HG03442 (cell line): ENCODE measurements at regions not wholly inside any gene's neighbourhood (a gene's known extent, or its start where the extent isn't known, plus 50 kb on each side); places are given as distances from the start of the nearest gene placed in this dataset.

Source experiments
- ATAC-seq: cut with Tn5 transposase; IDR thresholded peaks from one replicate; pipeline ENCODE4 v1.9.1; 2021; ENCODE audit warnings: mild to moderate bottlenecking, moderate library complexity; ENCODE audit not compliant: unreplicated experiment

GRCh38 chr6:134719911-134720310 is 230.0 kb downstream of the ALDH8A1 start:
- ATAC-seq = no peak

GRCh38 chr6:134719286-134719685 is 230.6 kb downstream of the ALDH8A1 start:
- no peak for ATAC-seq

GRCh38 chr6:134714679-134715078 is 235.2 kb downstream of the ALDH8A1 start:
- ATAC-seq = no peak

- ATAC-seq = no peak
These were observed 235.8 kb downstream of the ALDH8A1 start for GRCh38 chr6:134714113-134714512.

- ATAC-seq = no peak
These were observed 237.6 kb downstream of the ALDH8A1 start for GRCh38 chr6:134712311-134712710.

GRCh38 chr6:134708079-134708478 is 241.8 kb downstream of the ALDH8A1 start:
- ATAC-seq = no peak

- ATAC-seq = no peak
These were observed 242.4 kb downstream of the ALDH8A1 start for GRCh38 chr6:134707342-134708031.

- ATAC-seq = no peak
These were observed 243.1 kb downstream of the ALDH8A1 start for GRCh38 chr6:134706806-134707205.

GRCh38 chr6:134706153-134706552 is 243.7 kb downstream of the ALDH8A1 start:
- no peak for ATAC-seq

- ATAC-seq = no peak
These were observed 246.7 kb downstream of the ALDH8A1 start for GRCh38 chr6:134703206-134703605.

- no peak for ATAC-seq
These were observed 247.6 kb downstream of the ALDH8A1 start for GRCh38 chr6:134702279-134702678.

- ATAC-seq = no peak
These were observed 248.6 kb downstream of the ALDH8A1 start for GRCh38 chr6:134701301-134701700.

GRCh38 chr6:134698228-134698627 is 251.7 kb downstream of the ALDH8A1 start:
- ATAC-seq = no peak

- ATAC-seq = no peak
These were observed 257.9 kb downstream of the ALDH8A1 start for GRCh38 chr6:134692008-134692407.

GRCh38 chr6:134691180-134691579 is 258.7 kb downstream of the ALDH8A1 start:
- ATAC-seq = no peak

- ATAC-seq = no peak
These were observed 259.9 kb downstream of the ALDH8A1 start for GRCh38 chr6:134690048-134690447.

- ATAC-seq = no peak
These were observed 260.3 kb downstream of the ALDH8A1 start for GRCh38 chr6:134689641-134690040.

GRCh38 chr6:134689177-134689576 is 260.7 kb downstream of the ALDH8A1 start:
- ATAC-seq = no peak

GRCh38 chr6:134686071-134686470 is 263.8 kb downstream of the ALDH8A1 start:
- no peak for ATAC-seq

GRCh38 chr6:134684423-134684795 is 265.5 kb downstream of the ALDH8A1 start:
- ATAC-seq = no peak

GRCh38 chr6:134683783-134684422 is 266.0 kb downstream of the ALDH8A1 start:
- no peak for ATAC-seq

- ATAC-seq = no peak
These were observed 269.5 kb downstream of the ALDH8A1 start for GRCh38 chr6:134680433-134680832.

GRCh38 chr6:134680021-134680420 is 269.9 kb downstream of the ALDH8A1 start:
- ATAC-seq = no peak
